ENCODE measurements at regions not wholly inside any gene's neighbourhood (a gene's known extent, or its start where the extent isn't known, plus 50 kb on each side); places are given as distances from the start of the nearest gene placed in this dataset.

GRCh38 chr2:194819367-194819766, 837.7 kb upstream of the SLC39A10 start:
- H3K4me2 ChIP-seq (ENCODE audit: insufficient read depth, low read length): no peak overlapping the region
- no peak for FAIRE-seq
- no peaks in the 10 kb centered on the region for H4K20me1 ChIP-seq (replicated peaks; ENCODE audit: control insufficient read depth, extremely low read depth, insufficient read depth, low read length)
- peaks cover 10% of the 10 kb centered on the region for H3K4me1 ChIP-seq (ENCODE audit: control insufficient read depth, extremely low read depth, insufficient read depth, low read length)
- peak; percentile 51 for DNase-seq (ENCODE audit: low read depth, low spot score)
- no peaks in the 10 kb centered on the region for H3K27me3 ChIP-seq (ENCODE audit: control insufficient read depth in 2 of 2, insufficient read depth in 2 of 2, low read length in 2 of 2)
- no peaks in the 10 kb centered on the region for H3K9me3 ChIP-seq (replicated peaks; ENCODE audit: control insufficient read depth, insufficient read depth, low read length)
- no peak overlapping the region for H3K9ac ChIP-seq (replicated peaks; ENCODE audit: extremely low read depth, insufficient read depth, low read length)
- H3K9me1 ChIP-seq (replicated peaks; ENCODE audit: control insufficient read depth, extremely low read depth, insufficient read depth, low read length): no peaks in the 10 kb centered on the region
- no peaks in the 10 kb centered on the region for H3K79me2 ChIP-seq (ENCODE audit: control insufficient read depth, insufficient read depth, low read length)
- H3K4me3 ChIP-seq (replicated peaks in 1 of 3; ENCODE audit: insufficient read depth in 1 of 3, low read depth in 1 of 3, low read length in 3 of 3): no peak overlapping the region
- ChIA-PET POLR2A (no interaction called here), CTCF (no interaction called here)
- no peak overlapping the region for H3K27ac ChIP-seq (ENCODE audit: insufficient read depth, low read depth, low read length)
- intact Hi-C loops (cut with micrococcal nuclease) (loop anchor here (1.0 to 5.0 kb wide), 5 partner anchors 117 to 1125 kb away; no protein-coding TSS in a partner anchor), dilution Hi-C loops (cut with MboI; ENCODE audit: extremely low pct_ligation_motif_present, low sequenced_read_pairs) (no loop called here)
- TF ChIP-seq POLR2A (IDR thresholded peaks at IDR 0.05; ENCODE audit: low read depth, low read length): no peak
- TF ChIP-seq EZH2 (IDR thresholded peaks at IDR 0.05; ENCODE audit: borderline replicate concordance, low read depth, low read length, severe bottlenecking): no peak
- peak; percentile 17 to 21 for TF ChIP-seq CTCF (IDR thresholded peaks at IDR 0.05; ENCODE audit: extremely low read depth in 1 of 2, insufficient read depth in 1 of 2, low read depth in 1 of 2, low read length in 2 of 2)
- TF ChIP-seq GATA2 (IDR thresholded peaks at IDR 0.05; ENCODE audit: insufficient read depth, insufficient read length, low read depth, low read length): no peak
- TF ChIP-seq FOS (IDR thresholded peaks at IDR 0.05; ENCODE audit: borderline replicate concordance, insufficient read depth, low read length): no peak
- TF ChIP-seq JUN (IDR thresholded peaks at IDR 0.05; ENCODE audit: borderline replicate concordance, insufficient read depth, insufficient read length, low read depth): no peak
- no peak overlapping the region for H2AFZ ChIP-seq (ENCODE audit: low read depth, low read length)
- no TSS peak for BruUV-seq (replicated peaks)
- no peaks in the 10 kb centered on the region for H3K36me3 ChIP-seq (ENCODE audit: control insufficient read depth in 2 of 2, extremely low read depth in 1 of 2, insufficient read depth in 2 of 2, low read length in 2 of 2)

- POLR2A ChIA-PET: no interaction called here
- BruUV-seq (replicated peaks): no TSS peak
- no peak overlapping the region for H3K9ac ChIP-seq (replicated peaks; ENCODE audit: extremely low read depth, insufficient read depth, low read length)
- no peak overlapping the region for H2AFZ ChIP-seq (ENCODE audit: low read depth, low read length)
- intact Hi-C loops (cut with micrococcal nuclease): loop anchor here (5.0 kb wide), 2 partner anchors 113 to 853 kb away; no protein-coding TSS in a partner anchor
- CTCF ChIA-PET: interaction anchor here (1.0 to 1.7 kb wide), 2 partner anchors 52 to 269 kb away, joined by 3 to 9 read pairs; no protein-coding TSS in a partner anchor
- DNase-seq (ENCODE audit: low read depth, low spot score) (peak; percentile 53), FAIRE-seq (no peak)
- H3K9me3 ChIP-seq (replicated peaks; ENCODE audit: control insufficient read depth, insufficient read depth, low read length): no peaks in the 10 kb centered on the region
- no peaks in the 10 kb centered on the region for H3K9me1 ChIP-seq (replicated peaks; ENCODE audit: control insufficient read depth, extremely low read depth, insufficient read depth, low read length)
- H3K4me3 ChIP-seq (replicated peaks in 1 of 3; ENCODE audit: insufficient read depth in 1 of 3, low read depth in 1 of 3, low read length in 3 of 3): no peak overlapping the region
- H3K4me1 ChIP-seq (ENCODE audit: control insufficient read depth, extremely low read depth, insufficient read depth, low read length): peaks cover 10% of the 10 kb centered on the region
- no peak overlapping the region for H3K27ac ChIP-seq (ENCODE audit: insufficient read depth, low read depth, low read length)
- H3K27me3 ChIP-seq (ENCODE audit: control insufficient read depth in 2 of 2, insufficient read depth in 2 of 2, low read length in 2 of 2): no peaks in the 10 kb centered on the region
- H3K4me2 ChIP-seq (ENCODE audit: insufficient read depth, low read length): no peak overlapping the region
- TF ChIP-seq FOS (IDR thresholded peaks at IDR 0.05; ENCODE audit: borderline replicate concordance, insufficient read depth, low read length) (peak; percentile 66), MAX (IDR thresholded peaks at IDR 0.05; ENCODE audit: insufficient read depth, insufficient read length) (no peak)
- no peaks in the 10 kb centered on the region for H4K20me1 ChIP-seq (replicated peaks; ENCODE audit: control insufficient read depth, extremely low read depth, insufficient read depth, low read length)
- H3K36me3 ChIP-seq (ENCODE audit: control insufficient read depth in 2 of 2, extremely low read depth in 1 of 2, insufficient read depth in 2 of 2, low read length in 2 of 2): no peaks in the 10 kb centered on the region
- H3K79me2 ChIP-seq (ENCODE audit: control insufficient read depth, insufficient read depth, low read length): no peaks in the 10 kb centered on the region
- dilution Hi-C loops (cut with MboI; ENCODE audit: extremely low pct_ligation_motif_present, low sequenced_read_pairs): no loop called here
Measured at GRCh38 chr2:194815475-194815874, 841.6 kb upstream of the SLC39A10 start.

Data from endothelial cell of umbilical vein (primary cell).